ENCODE measurements at regions not wholly inside any gene's neighbourhood (a gene's known extent, or its start where the extent isn't known, plus 50 kb on each side); places are given as distances from the start of the nearest gene placed in this dataset.

DNA sequence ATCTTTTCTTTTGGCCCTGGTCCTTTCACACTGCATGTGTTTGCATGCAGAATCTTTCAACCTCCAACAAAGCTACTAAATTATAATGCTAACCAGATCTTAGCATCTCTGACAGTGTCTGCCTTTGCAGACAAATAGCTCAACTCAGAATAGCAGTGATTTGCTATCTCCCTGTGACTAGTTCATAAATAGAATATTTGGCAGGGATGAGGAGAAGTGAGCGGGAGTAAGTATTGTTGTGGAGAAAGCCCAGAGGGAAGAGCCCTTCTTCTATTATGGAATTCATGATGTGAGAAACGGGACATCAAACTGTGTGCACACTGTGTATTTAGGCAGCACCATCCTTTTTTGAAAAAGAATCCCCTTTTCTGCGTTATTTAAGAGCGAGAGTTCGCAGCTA is 288.0 kb upstream of the CHORDC1 start:
- TF ChIP-seq POLR2A (IDR thresholded peaks at IDR 0.05) = no peak
- TF ChIP-seq, protein P1, sequence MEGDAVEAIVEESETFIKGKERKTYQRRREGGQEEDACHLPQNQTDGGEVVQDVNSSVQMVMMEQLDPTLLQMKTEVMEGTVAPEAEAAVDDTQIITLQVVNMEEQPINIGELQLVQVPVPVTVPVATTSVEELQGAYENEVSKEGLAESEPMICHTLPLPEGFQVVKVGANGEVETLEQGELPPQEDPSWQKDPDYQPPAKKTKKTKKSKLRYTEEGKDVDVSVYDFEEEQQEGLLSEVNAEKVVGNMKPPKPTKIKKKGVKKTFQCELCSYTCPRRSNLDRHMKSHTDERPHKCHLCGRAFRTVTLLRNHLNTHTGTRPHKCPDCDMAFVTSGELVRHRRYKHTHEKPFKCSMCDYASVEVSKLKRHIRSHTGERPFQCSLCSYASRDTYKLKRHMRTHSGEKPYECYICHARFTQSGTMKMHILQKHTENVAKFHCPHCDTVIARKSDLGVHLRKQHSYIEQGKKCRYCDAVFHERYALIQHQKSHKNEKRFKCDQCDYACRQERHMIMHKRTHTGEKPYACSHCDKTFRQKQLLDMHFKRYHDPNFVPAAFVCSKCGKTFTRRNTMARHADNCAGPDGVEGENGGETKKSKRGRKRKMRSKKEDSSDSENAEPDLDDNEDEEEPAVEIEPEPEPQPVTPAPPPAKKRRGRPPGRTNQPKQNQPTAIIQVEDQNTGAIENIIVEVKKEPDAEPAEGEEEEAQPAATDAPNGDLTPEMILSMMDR (IDR thresholded peaks at IDR 0.05) = no peak
